Lower leg skin (tissue), 3 donors: ENCODE measurements at regions not wholly inside any gene's neighbourhood (a gene's known extent, or its start where the extent isn't known, plus 50 kb on each side); places are given as distances from the start of the nearest gene placed in this dataset.

ENCODE experiments used
- POLR2A ChIP-seq, 2 donors: fragments of 450-650 bp; IDR thresholded peaks; one replicate each; pipeline ENCODE4 v1.6.1; 2016 to 2017; ENCODE audit warnings: antibody characterized with exemption in 2 of 2, mild to moderate bottlenecking in 1 of 2, moderate library complexity in 1 of 2
- TF ChIP-seq, protein P1 (sequence below), 3 donors: fragments of 450-650 bp; IDR thresholded peaks; one replicate each; pipeline ENCODE4 v1.5.1; 2016; ENCODE audit warnings: antibody characterized with exemption in 3 of 3, mild to moderate bottlenecking in 3 of 3, moderate library complexity in 2 of 3

DNA sequence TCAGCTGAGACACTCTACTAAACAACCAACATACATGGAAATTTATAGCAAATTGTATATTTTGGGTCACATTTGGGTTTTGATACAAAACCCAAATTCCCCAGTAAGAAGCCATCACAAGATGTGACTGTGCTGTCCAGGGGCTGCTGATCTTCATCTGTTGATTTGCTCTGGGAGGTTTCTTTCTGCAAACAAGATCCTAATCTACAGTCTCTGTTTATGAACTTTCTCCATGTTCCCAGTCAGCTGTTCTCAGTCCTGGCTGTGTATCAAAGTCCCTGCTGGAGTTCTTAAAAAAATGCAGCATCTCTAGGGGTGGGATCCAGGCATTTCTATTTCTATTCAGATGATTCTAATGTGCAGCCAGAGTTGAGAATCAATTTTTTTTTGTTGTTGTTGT lies 85.1 kb downstream of the ATP23 start:
- TF ChIP-seq, protein P1, sequence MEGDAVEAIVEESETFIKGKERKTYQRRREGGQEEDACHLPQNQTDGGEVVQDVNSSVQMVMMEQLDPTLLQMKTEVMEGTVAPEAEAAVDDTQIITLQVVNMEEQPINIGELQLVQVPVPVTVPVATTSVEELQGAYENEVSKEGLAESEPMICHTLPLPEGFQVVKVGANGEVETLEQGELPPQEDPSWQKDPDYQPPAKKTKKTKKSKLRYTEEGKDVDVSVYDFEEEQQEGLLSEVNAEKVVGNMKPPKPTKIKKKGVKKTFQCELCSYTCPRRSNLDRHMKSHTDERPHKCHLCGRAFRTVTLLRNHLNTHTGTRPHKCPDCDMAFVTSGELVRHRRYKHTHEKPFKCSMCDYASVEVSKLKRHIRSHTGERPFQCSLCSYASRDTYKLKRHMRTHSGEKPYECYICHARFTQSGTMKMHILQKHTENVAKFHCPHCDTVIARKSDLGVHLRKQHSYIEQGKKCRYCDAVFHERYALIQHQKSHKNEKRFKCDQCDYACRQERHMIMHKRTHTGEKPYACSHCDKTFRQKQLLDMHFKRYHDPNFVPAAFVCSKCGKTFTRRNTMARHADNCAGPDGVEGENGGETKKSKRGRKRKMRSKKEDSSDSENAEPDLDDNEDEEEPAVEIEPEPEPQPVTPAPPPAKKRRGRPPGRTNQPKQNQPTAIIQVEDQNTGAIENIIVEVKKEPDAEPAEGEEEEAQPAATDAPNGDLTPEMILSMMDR (IDR thresholded peaks at IDR 0.05), result no peak
- TF ChIP-seq POLR2A (IDR thresholded peaks at IDR 0.05), result no peak
